SU-DHL-6 (cell line): ENCODE measurements at regions not wholly inside any gene's neighbourhood (a gene's known extent, or its start where the extent isn't known, plus 50 kb on each side); places are given as distances from the start of the nearest gene placed in this dataset.
"Not testable (repeated sequence)": the region's sequence is repeated elsewhere in the genome, so short reads cannot be mapped to it uniquely, and the experiment has no call there.

Experiments
- H2AFZ ChIP-seq: fragments of 200-600 bp; sonication (generic); 2 replicates; pipeline ENCODE4 v1.6.1; 2014; ENCODE audit warnings: low read depth, mild to moderate bottlenecking, moderate library complexity, mixed read lengths, antibody characterized with exemption, low read length; ENCODE audit not compliant: severe bottlenecking
- H3F3A ChIP-seq: fragments of 200-600 bp; shearing (Covaris generic); 2 replicates; pipeline ENCODE4 v1.6.0; 2016; ENCODE audit warnings: antibody characterized with exemption, mild to moderate bottlenecking; ENCODE audit not compliant: insufficient read depth
- H3K27ac ChIP-seq: fragments of 200-600 bp; sonication (generic); 2 replicates; pipeline ENCODE4 v1.5.1; 2016; ENCODE audit warnings: low read depth, mild to moderate bottlenecking, low read length, moderate library complexity, mixed read lengths
- H3K27me3 ChIP-seq: fragments of 200-600 bp; sonication (generic), shearing (Covaris generic); 2 replicates; pipeline ENCODE4 v1.6.0; 2014; ENCODE audit warnings: mild to moderate bottlenecking, low read length
- H3K36me3 ChIP-seq: fragments of 200-600 bp; sonication (generic); 2 replicates; pipeline ENCODE4 v1.6.1; 2014; ENCODE audit warnings: mild to moderate bottlenecking, low read length, mixed read lengths
- H3K4me2 ChIP-seq: fragments of 300-600, 200-600 bp; shearing (Covaris generic), sonication (generic); 2 replicates; pipeline ENCODE4 v1.6.0; 2014; ENCODE audit warnings: low read length, low read depth, mild to moderate bottlenecking; ENCODE audit not compliant: poor library complexity, severe bottlenecking
- H3K4me3 ChIP-seq: fragments of 200-600 bp; sonication (generic); 2 replicates; pipeline ENCODE4 v1.5.1; 2014; ENCODE audit warnings: antibody characterized with exemption, low read length, mild to moderate bottlenecking, mixed read lengths; ENCODE audit not compliant: insufficient read depth, poor library complexity, severe bottlenecking
- H3K79me2 ChIP-seq: fragments of 200-600 bp; sonication (generic); 2 replicates; pipeline ENCODE4 v1.6.1; 2014; ENCODE audit warnings: mild to moderate bottlenecking, low read length, moderate library complexity; ENCODE audit not compliant: insufficient read depth
- H3K9ac ChIP-seq: fragments of 200-600 bp; sonication (generic); 2 replicates; pipeline ENCODE4 v1.7.0; 2014; ENCODE audit warnings: mild to moderate bottlenecking, low read length
- H3K9me2 ChIP-seq: fragments of 200-600 bp; sonication (generic); replicated peaks from 2 replicates; pipeline ENCODE4 v1.6.1; 2014; ENCODE audit warnings: low read length; ENCODE audit not compliant: insufficient read depth
- H3K9me3 ChIP-seq: fragments of 200-600 bp; sonication (generic); 2 replicates; pipeline ENCODE4 v1.6.1; 2014; ENCODE audit warnings: low read length, mixed read lengths; ENCODE audit not compliant: insufficient read depth
- H4K20me1 ChIP-seq: fragments of 200-600 bp; sonication (generic); 2 replicates; pipeline ENCODE4 v1.6.1; 2014; ENCODE audit warnings: low read depth, mild to moderate bottlenecking, antibody characterized with exemption, low read length, moderate library complexity, mixed read lengths
- CTCF ChIP-seq: fragments of 200-600 bp; sonication (generic); IDR thresholded peaks from one replicate; pipeline ENCODE4 v1.5.1; 2017; ENCODE audit warnings: antibody characterized with exemption, mild to moderate bottlenecking, low read length, moderate library complexity; ENCODE audit not compliant: insufficient read depth, poor library complexity, severe bottlenecking
- EZH2phosphoT487 ChIP-seq: fragments of 200-600 bp; sonication (generic), shearing (Covaris generic); conservative IDR thresholded peaks from 2 replicates; pipeline ENCODE4 v1.6.1; 2018; ENCODE audit warnings: mild to moderate bottlenecking, antibody characterized with exemption, low read length, moderate library complexity, mixed read lengths

GRCh38 chr2:131633827-131634695 is 106.4 kb downstream of the CCDC74A start:
- peak; percentile 19 for TF ChIP-seq CTCF
- not testable (repeated sequence) for H3K4me2 ChIP-seq, H3K27ac ChIP-seq, H3K36me3 ChIP-seq, H3K9me2 ChIP-seq, H2AFZ ChIP-seq, H3F3A ChIP-seq, H3K9ac ChIP-seq, H3K9me3 ChIP-seq, H3K79me2 ChIP-seq, H4K20me1 ChIP-seq, H3K27me3 ChIP-seq, H3K4me3 ChIP-seq

DNA sequence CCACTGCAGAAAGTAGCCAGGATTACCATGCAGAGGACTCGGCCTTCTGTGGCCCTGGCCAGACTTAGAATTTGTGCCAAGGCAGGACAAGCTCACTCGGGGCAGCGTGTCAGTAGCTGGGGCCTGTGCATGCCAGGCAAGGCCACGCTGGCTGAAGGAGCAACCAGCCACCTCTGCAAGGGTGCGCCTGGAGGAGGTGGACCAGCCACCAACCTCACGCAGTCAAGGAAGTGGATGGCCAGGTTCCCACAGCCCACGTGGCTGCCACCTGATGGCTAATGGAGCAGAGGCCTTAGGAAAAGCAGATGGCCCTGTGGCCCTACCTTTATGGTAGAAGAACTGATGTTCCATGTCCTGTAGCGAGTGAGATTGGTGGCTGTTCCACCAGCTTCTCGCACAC is 107.9 kb downstream of the CCDC74A start:
- H4K20me1 ChIP-seq, result no peaks in the 10 kb centered on the region
- TF ChIP-seq CTCF (no peak), EZH2phosphoT487 (no peak)
- no peaks in the 10 kb centered on the region for H3F3A ChIP-seq
- H3K9me3 ChIP-seq, result no peaks in the 10 kb centered on the region
- H3K4me3 ChIP-seq, result no peak overlapping the region
- no peaks in the 10 kb centered on the region for H3K36me3 ChIP-seq
- H3K9me2 ChIP-seq, result no peaks in the 10 kb centered on the region
- H3K79me2 ChIP-seq, result no peaks in the 10 kb centered on the region
- H3K27me3 ChIP-seq, result no peaks in the 10 kb centered on the region
- H3K9ac ChIP-seq, result no peak overlapping the region
- no peak overlapping the region for H3K4me2 ChIP-seq
- no peak overlapping the region for H3K27ac ChIP-seq
- no peak overlapping the region for H2AFZ ChIP-seq

DNA sequence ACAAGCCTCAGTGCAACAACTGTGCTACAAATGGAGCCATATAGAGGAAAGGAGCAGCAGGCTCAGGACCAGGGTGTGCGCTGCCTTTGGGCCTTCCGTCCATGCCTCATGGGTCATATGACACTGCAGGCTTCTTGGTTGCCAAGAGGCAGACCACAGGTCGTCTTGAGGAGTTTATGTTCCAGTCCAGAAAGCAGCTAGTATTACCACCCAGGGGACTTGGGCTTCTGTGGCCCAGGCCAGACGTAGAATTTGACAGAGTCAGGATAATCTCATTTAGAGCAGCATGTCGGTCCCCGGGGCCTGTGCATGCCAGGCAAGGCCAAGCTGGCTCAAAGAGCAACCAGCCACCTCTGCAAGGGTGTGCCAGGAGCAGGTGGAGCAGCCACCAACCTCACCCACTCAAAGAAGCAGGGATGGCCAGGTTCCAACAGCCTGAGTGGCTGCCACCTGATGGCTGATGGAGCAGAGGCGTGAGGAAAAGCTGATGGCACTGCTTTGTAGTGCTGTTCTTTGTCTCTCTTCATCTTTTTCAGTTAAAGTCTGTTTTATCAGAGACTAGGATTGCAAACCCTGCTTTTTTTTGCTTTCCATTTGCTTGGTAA is 109.1 kb downstream of the CCDC74A start:
- H4K20me1 ChIP-seq, result not testable (repeated sequence)

DNA sequence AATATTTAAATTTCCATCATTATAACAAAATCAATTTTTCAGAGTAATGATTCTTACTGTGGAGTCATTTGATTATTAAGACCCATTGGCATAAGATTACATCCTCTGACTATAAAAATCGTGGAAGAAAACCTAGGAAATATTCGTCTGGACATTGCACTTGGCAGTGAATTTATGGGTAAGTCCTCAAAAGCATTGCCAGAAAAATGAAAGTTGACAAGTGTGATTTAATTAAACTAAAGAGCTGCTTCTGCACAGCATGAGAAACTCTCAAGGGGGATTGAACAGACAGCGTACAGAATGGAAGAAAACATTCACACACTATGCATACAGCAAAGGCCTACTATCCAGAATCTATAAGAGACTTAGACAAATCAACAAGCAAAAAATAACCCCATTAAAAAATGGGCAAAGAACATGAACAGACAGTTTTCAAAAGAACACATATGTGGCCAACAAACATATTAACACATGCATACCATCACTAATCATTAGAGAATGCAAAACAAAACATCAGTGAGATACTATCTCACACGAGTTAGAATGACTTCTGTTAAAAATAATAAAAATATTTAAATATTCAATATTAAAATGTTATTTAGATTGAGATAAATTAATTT is 111.4 kb downstream of the CCDC74A start:
- not testable (repeated sequence) for H3K4me3 ChIP-seq, H3K27ac ChIP-seq, H2AFZ ChIP-seq, H3K79me2 ChIP-seq, H3K4me2 ChIP-seq, H3K36me3 ChIP-seq, H3K9me2 ChIP-seq, H4K20me1 ChIP-seq, H3F3A ChIP-seq, H3K9me3 ChIP-seq, H3K9ac ChIP-seq, H3K27me3 ChIP-seq

More for the DNA sequence above, 109.1 kb downstream of the CCDC74A start:
- H2AFZ ChIP-seq, H3K79me2 ChIP-seq, H3K9me2 ChIP-seq, H3K27ac ChIP-seq, H3K36me3 ChIP-seq, H3K4me2 ChIP-seq, H3F3A ChIP-seq, H3K9ac ChIP-seq, H3K27me3 ChIP-seq, H3K9me3 ChIP-seq, H3K4me3 ChIP-seq: not testable (repeated sequence)
